AG04450 (cell line): ENCODE measurements at regions not wholly inside any gene's neighbourhood (a gene's known extent, or its start where the extent isn't known, plus 50 kb on each side); places are given as distances from the start of the nearest gene placed in this dataset.

Experiments
- CTCF ChIA-PET: fragments of 300-600, 350-600 bp; formaldehyde crosslinking; extraction: SDS; loops from one replicate; lab custom pipeline; 2022; ENCODE audit warnings: antibody characterized with exemption, inconsistent platforms; lab: Charles Lee
- POLR2A ChIA-PET: fragments of 350-600 bp; formaldehyde crosslinking; extraction: SDS; loops from one replicate; lab custom pipeline; 2021; ENCODE audit warnings: antibody characterized with exemption, inconsistent platforms; lab: Yijun Ruan, JAX
- DNase-seq: peaks from one replicate; pipeline ENCODE4 v3.0.0-alpha.2; 2011; ENCODE audit warnings: low read depth, low spot score
- H3K27ac ChIP-seq: one replicate; pipeline ENCODE4 v1.5.1; 2012; ENCODE audit warnings: low read depth, low read length, control low read depth
- H3K27me3 ChIP-seq: one replicate; pipeline ENCODE4 v1.6.0; 2012; ENCODE audit warnings: low read length; ENCODE audit not compliant: control insufficient read depth, insufficient read depth
- H3K4me3 ChIP-seq: 2 replicates; pipeline ENCODE4 v1.5.1; 2011; ENCODE audit warnings: mild to moderate bottlenecking, low read depth, low read length, control low read depth
- H3K9me3 ChIP-seq: 2 replicates; pipeline ENCODE4 v1.5.1; 2012; ENCODE audit warnings: low read length; ENCODE audit not compliant: control insufficient read depth, insufficient read depth
- TF ChIP-seq, protein P1 (sequence below): IDR thresholded peaks from 2 replicates; pipeline ENCODE4 v1.5.1; 2011; ENCODE audit warnings: low read depth, low read length, control low read depth, inconsistent platforms

DNA sequence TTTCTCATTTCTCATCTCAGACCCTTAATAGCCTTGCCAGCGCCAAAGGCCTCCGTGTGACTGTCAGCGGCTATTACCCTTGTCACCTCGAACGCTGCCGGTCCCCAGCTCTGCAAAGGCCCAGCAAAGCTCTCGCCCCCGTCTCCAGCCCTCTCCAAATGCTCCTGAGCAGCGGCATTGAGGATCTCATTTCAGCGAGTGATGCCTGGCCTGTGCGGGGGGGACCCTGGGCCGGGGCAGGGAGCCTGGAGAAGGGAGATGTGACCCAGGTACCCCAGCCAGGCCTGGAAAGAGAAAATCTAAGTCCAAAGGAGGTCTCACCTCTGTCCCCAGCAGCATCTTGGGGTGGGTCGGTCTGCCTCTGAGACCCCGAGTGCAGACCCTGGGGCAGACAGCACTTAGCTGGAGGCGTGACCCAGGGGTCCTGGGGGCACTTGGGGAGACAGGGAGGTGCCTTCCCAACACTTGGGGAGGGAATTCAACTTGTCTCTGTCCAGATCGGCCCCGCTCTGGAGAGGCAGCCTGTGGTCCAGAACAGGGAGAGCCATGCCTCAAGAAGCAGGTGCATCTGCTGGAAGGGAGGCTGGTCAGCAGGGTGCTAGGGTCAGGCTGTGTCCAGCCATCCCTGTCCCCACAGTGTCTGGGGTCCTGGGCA is 521.3 kb downstream of the TBC1D22A start:
- TF ChIP-seq, protein P1, sequence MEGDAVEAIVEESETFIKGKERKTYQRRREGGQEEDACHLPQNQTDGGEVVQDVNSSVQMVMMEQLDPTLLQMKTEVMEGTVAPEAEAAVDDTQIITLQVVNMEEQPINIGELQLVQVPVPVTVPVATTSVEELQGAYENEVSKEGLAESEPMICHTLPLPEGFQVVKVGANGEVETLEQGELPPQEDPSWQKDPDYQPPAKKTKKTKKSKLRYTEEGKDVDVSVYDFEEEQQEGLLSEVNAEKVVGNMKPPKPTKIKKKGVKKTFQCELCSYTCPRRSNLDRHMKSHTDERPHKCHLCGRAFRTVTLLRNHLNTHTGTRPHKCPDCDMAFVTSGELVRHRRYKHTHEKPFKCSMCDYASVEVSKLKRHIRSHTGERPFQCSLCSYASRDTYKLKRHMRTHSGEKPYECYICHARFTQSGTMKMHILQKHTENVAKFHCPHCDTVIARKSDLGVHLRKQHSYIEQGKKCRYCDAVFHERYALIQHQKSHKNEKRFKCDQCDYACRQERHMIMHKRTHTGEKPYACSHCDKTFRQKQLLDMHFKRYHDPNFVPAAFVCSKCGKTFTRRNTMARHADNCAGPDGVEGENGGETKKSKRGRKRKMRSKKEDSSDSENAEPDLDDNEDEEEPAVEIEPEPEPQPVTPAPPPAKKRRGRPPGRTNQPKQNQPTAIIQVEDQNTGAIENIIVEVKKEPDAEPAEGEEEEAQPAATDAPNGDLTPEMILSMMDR, result no peak

DNA sequence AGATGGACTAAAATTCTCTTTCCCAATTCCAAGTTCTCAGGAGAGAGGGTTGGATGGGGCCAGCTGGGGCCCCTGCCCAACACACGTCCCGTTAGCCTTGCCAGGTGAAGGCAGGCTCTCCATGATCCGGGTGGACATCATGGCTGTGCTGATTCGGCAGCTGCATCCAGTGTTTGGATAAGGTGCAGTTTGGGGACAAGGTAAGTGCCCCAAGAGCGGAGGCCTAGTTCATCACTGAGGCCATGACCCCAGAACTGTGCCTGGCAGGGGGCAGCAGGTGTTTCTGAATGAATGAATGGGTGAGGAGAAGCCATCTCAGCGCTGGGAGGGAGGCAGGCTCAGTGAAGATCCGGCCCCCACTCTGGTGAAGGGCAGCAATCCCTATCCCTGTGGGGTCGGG is 520.4 kb downstream of the TBC1D22A start:
- Histone ChIP-seq H3K27me3 (no peaks in the 10 kb centered on the region), H3K27ac (no peak overlapping the region), H3K9me3 (no peaks in the 10 kb centered on the region; the same call in 1 of the 2 replicates), H3K4me3 (no peak overlapping the region)
- CTCF ChIA-PET, result no interaction called here
- TF ChIP-seq, protein P1, result no peak
- no peak for DNase-seq
- POLR2A ChIA-PET, result no interaction called here

More for the DNA sequence above, 521.3 kb downstream of the TBC1D22A start:
- no peak for DNase-seq
- Histone ChIP-seq H3K27ac (no peak overlapping the region), H3K4me3 (no peak overlapping the region), H3K27me3 (no peaks in the 10 kb centered on the region), H3K9me3 (no peaks in the 10 kb centered on the region; the same call in 1 of the 2 replicates)
- POLR2A ChIA-PET, result no interaction called here
- CTCF ChIA-PET, result no interaction called here

DNA sequence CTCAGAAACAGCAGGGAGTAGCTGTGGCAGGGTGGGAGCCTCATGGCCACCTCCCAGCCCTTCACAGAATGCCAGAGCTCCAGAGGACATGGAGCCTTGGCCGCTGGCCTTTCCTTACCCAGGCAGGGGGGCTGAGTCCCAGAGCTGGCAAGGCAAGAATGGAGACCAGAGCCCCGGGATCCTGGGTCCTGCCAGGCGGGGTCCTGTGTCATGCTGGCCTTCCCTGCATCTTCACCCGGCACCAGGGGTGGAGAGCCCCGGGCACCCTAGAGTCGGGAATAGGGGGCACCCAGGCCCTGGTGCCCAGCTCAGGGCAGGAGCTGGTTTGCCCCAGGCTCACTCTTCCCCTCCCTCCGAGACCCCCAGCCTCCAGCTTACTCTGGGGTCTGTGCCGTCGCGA is 519.9 kb downstream of the TBC1D22A start:
- ChIA-PET CTCF (no interaction called here), POLR2A (no interaction called here)
- DNase-seq, result no peak
- Histone ChIP-seq H3K9me3 (no peaks in the 10 kb centered on the region; the same call in 1 of the 2 replicates), H3K4me3 (no peak overlapping the region), H3K27me3 (no peaks in the 10 kb centered on the region), H3K27ac (no peak overlapping the region)
- TF ChIP-seq, protein P1, result no peak

DNA sequence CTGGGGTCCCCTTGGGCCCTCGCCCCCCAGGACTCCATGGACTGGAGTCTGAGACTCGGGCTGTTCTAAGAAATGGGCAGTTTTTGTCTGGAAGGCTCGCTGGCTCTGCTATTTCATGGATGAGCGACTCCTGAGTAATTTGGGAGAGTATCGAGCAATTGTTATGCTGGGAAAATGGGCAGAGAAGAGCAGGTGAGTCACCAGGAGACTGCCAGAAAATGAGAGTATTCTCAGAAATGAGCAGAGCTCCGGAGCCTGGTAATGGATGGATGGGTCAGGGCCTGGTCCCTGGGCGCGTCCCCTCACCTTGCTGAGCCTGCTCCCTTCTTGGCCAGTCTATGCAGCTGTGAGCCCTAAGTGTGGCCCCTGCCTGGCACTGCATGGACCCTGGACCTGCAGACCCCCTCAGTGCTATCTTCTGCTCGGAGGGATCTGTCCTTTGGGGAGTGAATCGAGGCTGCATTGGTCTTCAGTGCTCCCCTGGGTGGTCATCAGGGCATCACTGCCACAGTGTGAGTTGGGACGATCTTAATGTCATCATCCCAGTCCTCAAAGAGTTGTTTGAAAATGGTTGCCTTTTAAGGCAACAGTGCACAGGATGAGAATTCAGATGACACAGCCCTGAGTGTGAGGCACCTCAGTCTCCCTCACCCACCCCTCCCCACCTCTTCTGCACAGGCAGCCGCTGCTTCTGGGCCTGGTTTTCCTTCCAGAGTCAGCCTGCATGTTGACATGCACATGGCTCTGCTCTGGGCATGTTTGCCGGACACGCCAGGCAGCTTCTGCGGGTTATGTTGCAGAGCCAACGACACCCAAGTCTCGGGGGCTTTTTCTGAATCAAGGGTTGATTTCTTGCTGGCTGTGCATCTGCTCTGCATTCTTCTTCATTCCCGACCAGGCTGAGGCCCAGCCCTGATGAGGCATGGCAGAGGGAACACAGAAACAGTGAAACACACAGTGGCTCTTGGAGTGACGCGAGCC is 519.0 kb downstream of the TBC1D22A start:
- Histone ChIP-seq H3K27ac (no peak overlapping the region), H3K9me3 (no peaks in the 10 kb centered on the region; the same call in 1 of the 2 replicates), H3K4me3 (no peak overlapping the region), H3K27me3 (no peaks in the 10 kb centered on the region)
- ChIA-PET POLR2A (no interaction called here), CTCF (no interaction called here)
- TF ChIP-seq, protein P1, result no peak
- no peak for DNase-seq

DNA sequence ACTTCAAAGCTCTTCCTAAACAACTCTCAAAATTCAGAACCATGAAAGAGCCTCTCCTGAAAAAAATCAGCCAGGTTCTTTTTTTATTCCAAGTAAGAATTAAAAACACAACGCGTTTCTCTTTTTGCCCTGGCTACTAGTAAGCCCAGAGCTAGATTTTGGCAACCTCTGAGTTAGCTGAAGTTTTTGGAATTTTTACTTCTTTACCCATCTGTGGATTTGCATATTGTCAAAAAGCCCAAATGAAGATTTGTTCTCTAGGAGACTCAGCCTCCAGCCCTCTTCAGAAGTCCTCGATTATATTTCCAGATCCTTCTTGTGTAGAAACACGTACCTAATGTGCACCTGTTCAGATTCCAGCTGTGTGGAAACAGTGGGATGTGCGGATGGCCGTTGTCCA is 517.9 kb downstream of the TBC1D22A start:
- no peak for DNase-seq
- TF ChIP-seq, protein P1, result no peak
- no peak overlapping the region for H3K4me3 ChIP-seq
- H3K27me3 ChIP-seq, result no peaks in the 10 kb centered on the region
- ChIA-PET CTCF (no interaction called here), POLR2A (no interaction called here)
- no peaks in the 10 kb centered on the region; the same call in 1 of the 2 replicates for H3K9me3 ChIP-seq
- H3K27ac ChIP-seq, result no peak overlapping the region
